Activated B cell treated with CpG ODN at 0.5 μM for 24 hours (primary cell): ENCODE measurements at regions not wholly inside any gene's neighbourhood (a gene's known extent, or its start where the extent isn't known, plus 50 kb on each side); places are given as distances from the start of the nearest gene placed in this dataset.

Source experiments
- ATAC-seq: fragments of 200-7000 bp; cut with Tn5 transposase; one replicate; pipeline ENCODE4 v1.10.0; 2021; ENCODE audit warnings: low read depth, mild to moderate bottlenecking, moderate library complexity
- CTCF ChIA-PET: fragments of 350-600 bp; sonication (Branson Sonifier 250); formaldehyde crosslinking; loops from one replicate; lab custom pipeline; 2021; ENCODE audit warnings: antibody characterized with exemption; lab: Charles Lee
- POLR2A ChIA-PET: fragments of 350-600 bp; sonication (Branson Sonifier 250); formaldehyde crosslinking; loops from one replicate; lab custom pipeline; 2021; ENCODE audit warnings: antibody characterized with exemption; lab: Charles Lee
- DNase-seq: peaks from one replicate; pipeline ENCODE4 v3.0.0; 2022
- H3K27ac Mint-ChIP-seq: one replicate; pipeline ENCODE4 v1.8.0; 2020; ENCODE audit warnings: mixed read lengths
- H3K27me3 Mint-ChIP-seq: one replicate; pipeline ENCODE4 v1.8.0; 2021; ENCODE audit warnings: mixed read lengths
- H3K36me3 Mint-ChIP-seq: one replicate; pipeline ENCODE4 v1.8.0; 2021; ENCODE audit warnings: low read depth, mixed read lengths
- H3K4me1 Mint-ChIP-seq: one replicate; pipeline ENCODE4 v1.8.0; 2021; ENCODE audit warnings: mixed read lengths
- H3K4me3 Mint-ChIP-seq: one replicate; pipeline ENCODE4 v1.8.0; 2020; ENCODE audit warnings: mild to moderate bottlenecking, mixed read lengths
- H3K9me3 Mint-ChIP-seq: one replicate; pipeline ENCODE4 v1.8.0; 2020; ENCODE audit warnings: mixed read lengths
- intact Hi-C: fragments of 100-400 bp; cut with micrococcal nuclease; formaldehyde crosslinking; loops from one replicate; pipeline ENCODE4 v1.15.1; 2024
- TF ChIP-seq, protein P1 (sequence below): fragments of 200-600 bp; IDR thresholded peaks from one replicate; pipeline ENCODE4 v1.8.0; 2022; ENCODE audit warnings: antibody characterized with exemption, mild to moderate bottlenecking

GRCh38 chr22:27347951-27348350 is 453.6 kb downstream of the MN1 start:
- Mint-ChIP-seq H3K4me1 (no peaks in the 10 kb centered on the region), H3K27ac (no peak overlapping the region), H3K4me3 (no peak overlapping the region), H3K36me3 (no peaks in the 10 kb centered on the region), H3K9me3 (peaks cover 6% of the 10 kb centered on the region), H3K27me3 (no peaks in the 10 kb centered on the region)
- ChIA-PET POLR2A (no interaction called here), CTCF (no interaction called here)
- DNase-seq (no peak), ATAC-seq (no peak)
- intact Hi-C loops, result no loop called here
- TF ChIP-seq, protein P1, sequence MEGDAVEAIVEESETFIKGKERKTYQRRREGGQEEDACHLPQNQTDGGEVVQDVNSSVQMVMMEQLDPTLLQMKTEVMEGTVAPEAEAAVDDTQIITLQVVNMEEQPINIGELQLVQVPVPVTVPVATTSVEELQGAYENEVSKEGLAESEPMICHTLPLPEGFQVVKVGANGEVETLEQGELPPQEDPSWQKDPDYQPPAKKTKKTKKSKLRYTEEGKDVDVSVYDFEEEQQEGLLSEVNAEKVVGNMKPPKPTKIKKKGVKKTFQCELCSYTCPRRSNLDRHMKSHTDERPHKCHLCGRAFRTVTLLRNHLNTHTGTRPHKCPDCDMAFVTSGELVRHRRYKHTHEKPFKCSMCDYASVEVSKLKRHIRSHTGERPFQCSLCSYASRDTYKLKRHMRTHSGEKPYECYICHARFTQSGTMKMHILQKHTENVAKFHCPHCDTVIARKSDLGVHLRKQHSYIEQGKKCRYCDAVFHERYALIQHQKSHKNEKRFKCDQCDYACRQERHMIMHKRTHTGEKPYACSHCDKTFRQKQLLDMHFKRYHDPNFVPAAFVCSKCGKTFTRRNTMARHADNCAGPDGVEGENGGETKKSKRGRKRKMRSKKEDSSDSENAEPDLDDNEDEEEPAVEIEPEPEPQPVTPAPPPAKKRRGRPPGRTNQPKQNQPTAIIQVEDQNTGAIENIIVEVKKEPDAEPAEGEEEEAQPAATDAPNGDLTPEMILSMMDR, result no peak

- CTCF ChIA-PET, result no interaction called here
- H3K9me3 Mint-ChIP-seq, result peaks cover 6% of the 10 kb centered on the region
- intact Hi-C loops, result no loop called here
- no peak overlapping the region for H3K4me3 Mint-ChIP-seq
- H3K27ac Mint-ChIP-seq, result no peak overlapping the region
- ATAC-seq (no peak), DNase-seq (no peak)
- no peaks in the 10 kb centered on the region for H3K27me3 Mint-ChIP-seq
- no peaks in the 10 kb centered on the region for H3K4me1 Mint-ChIP-seq
- H3K36me3 Mint-ChIP-seq, result no peaks in the 10 kb centered on the region
- TF ChIP-seq, protein P1, result no peak
- POLR2A ChIA-PET, result no interaction called here
Measured at GRCh38 chr22:27348634-27349033, 452.9 kb downstream of the MN1 start.

- no peaks in the 10 kb centered on the region for H3K27me3 Mint-ChIP-seq
- H3K27ac Mint-ChIP-seq, result no peak overlapping the region
- no peak for DNase-seq
- peaks cover 10% of the 10 kb centered on the region for H3K9me3 Mint-ChIP-seq
- ChIA-PET POLR2A (no interaction called here), CTCF (no interaction called here)
- no peaks in the 10 kb centered on the region for H3K4me1 Mint-ChIP-seq
- TF ChIP-seq, protein P1, result no peak
- intact Hi-C loops, result no loop called here
- no peaks in the 10 kb centered on the region for H3K36me3 Mint-ChIP-seq
- no peak overlapping the region for H3K4me3 Mint-ChIP-seq
- no peak for ATAC-seq
Measured at GRCh38 chr22:27349456-27349855, 452.1 kb downstream of the MN1 start.

GRCh38 chr22:27350306-27350705 is 451.2 kb downstream of the MN1 start:
- H3K27me3 Mint-ChIP-seq, result no peaks in the 10 kb centered on the region
- no peak overlapping the region for H3K27ac Mint-ChIP-seq
- intact Hi-C loops, result no loop called here
- DNase-seq (no peak), ATAC-seq (no peak)
- no peaks in the 10 kb centered on the region for H3K4me1 Mint-ChIP-seq
- no peaks in the 10 kb centered on the region for H3K36me3 Mint-ChIP-seq
- H3K4me3 Mint-ChIP-seq, result no peak overlapping the region
- ChIA-PET CTCF (no interaction called here), POLR2A (no interaction called here)
- H3K9me3 Mint-ChIP-seq, result peaks cover 10% of the 10 kb centered on the region
- TF ChIP-seq, protein P1, result no peak

DNA sequence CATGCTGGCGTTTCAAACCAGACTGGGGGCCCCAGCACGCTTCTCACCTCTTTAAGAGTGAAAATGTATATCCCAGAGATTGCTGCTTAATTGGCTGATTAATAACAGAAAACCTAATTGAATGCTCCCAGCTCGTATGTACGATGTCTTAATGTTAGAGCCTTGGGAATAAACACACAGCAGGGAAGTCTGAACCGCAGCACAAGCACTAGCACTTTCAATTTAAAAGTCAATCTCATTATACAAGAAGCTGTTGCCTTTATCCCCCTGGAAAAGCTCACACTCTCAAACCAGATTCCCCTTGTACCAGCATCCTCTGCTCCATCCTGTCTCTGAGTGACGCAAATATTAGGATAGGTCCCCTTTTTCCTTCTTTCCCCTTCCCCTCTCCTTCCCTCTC is 449.1 kb downstream of the MN1 start:
- no peak overlapping the region for H3K27ac Mint-ChIP-seq
- H3K4me1 Mint-ChIP-seq, result no peaks in the 10 kb centered on the region
- CTCF ChIA-PET, result no interaction called here
- no peak for DNase-seq
- ATAC-seq, result no peak
- H3K27me3 Mint-ChIP-seq, result no peaks in the 10 kb centered on the region
- H3K9me3 Mint-ChIP-seq, result peaks cover 26% of the 10 kb centered on the region
- H3K4me3 Mint-ChIP-seq, result no peak overlapping the region
- TF ChIP-seq, protein P1, result no peak
- no peaks in the 10 kb centered on the region for H3K36me3 Mint-ChIP-seq
- POLR2A ChIA-PET, result no interaction called here
- intact Hi-C loops, result no loop called here
